Large intestine (tissue), 3 donors: ENCODE measurements at regions not wholly inside any gene's neighbourhood (a gene's known extent, or its start where the extent isn't known, plus 50 kb on each side); places are given as distances from the start of the nearest gene placed in this dataset.
"Not testable (repeated sequence)": the region's sequence is repeated elsewhere in the genome, so short reads cannot be mapped to it uniquely, and the experiment has no call there.

Source experiments
- DNase-seq, 2 donors: peaks; one replicate each; pipeline versions ENCODE4 v3.0.0 to v3.0.0-alpha.2; 2013
- H3K27ac ChIP-seq: one replicate; pipeline ENCODE4 v1.5.1; 2013; ENCODE audit warnings: low read length
- H3K27me3 ChIP-seq: 2 replicates; pipeline ENCODE4 v1.6.1; 2013; ENCODE audit warnings: low read length; ENCODE audit not compliant: control insufficient read depth, insufficient read depth
- H3K36me3 ChIP-seq: 2 replicates; pipeline ENCODE4 v1.6.1; 2013; ENCODE audit warnings: low read length; ENCODE audit not compliant: control insufficient read depth, insufficient read depth
- H3K4me1 ChIP-seq: one replicate; pipeline ENCODE4 v1.6.1; 2013; ENCODE audit warnings: low read length; ENCODE audit not compliant: control insufficient read depth, insufficient read depth
- H3K4me3 ChIP-seq: one replicate; pipeline ENCODE4 v1.5.1; 2013; ENCODE audit warnings: low read length
- H3K9me3 ChIP-seq: one replicate; pipeline ENCODE4 v1.6.1; 2013; ENCODE audit warnings: mild to moderate bottlenecking, low read depth, low read length, moderate library complexity; ENCODE audit not compliant: control insufficient read depth
- WGBS: methylation state at CpG from one replicate; pipeline ENCODE4 v1.1.5; 2013; ENCODE audit warnings: low lambda C conversion rate; ENCODE audit not compliant: insufficient coverage; 5-methylcytosine and 5-hydroxymethylcytosine counted together

DNA sequence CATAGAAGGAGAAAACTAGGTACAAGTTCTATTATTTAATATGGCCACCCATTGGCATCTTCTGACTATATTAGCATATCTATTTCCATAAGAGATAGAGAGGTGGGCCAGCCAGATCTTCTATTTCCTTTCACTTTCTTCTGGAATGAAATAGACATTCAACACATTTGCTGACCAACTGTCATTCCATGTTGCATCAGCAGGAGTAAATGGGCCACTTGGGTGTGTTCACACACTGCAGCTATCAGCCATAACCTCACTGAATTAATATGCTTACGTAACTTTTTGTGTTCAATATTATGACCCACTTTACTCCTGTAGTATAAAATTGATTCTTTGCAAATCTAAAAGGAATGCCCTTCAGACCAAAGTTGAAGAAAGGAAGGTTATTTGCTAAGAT lies 106.2 kb upstream of the LGR5 start:
- no peaks in the 10 kb centered on the region for H3K4me1 ChIP-seq
- H3K4me3 ChIP-seq = no peak overlapping the region
- no peaks in the 10 kb centered on the region for H3K9me3 ChIP-seq
- H3K27ac ChIP-seq = no peak overlapping the region
- no peaks in the 10 kb centered on the region for H3K36me3 ChIP-seq
- no peaks in the 10 kb centered on the region for H3K27me3 ChIP-seq
- no CpG with 5 or more reads among the region's 1 CpG for WGBS
- DNase-seq = no peak

DNA sequence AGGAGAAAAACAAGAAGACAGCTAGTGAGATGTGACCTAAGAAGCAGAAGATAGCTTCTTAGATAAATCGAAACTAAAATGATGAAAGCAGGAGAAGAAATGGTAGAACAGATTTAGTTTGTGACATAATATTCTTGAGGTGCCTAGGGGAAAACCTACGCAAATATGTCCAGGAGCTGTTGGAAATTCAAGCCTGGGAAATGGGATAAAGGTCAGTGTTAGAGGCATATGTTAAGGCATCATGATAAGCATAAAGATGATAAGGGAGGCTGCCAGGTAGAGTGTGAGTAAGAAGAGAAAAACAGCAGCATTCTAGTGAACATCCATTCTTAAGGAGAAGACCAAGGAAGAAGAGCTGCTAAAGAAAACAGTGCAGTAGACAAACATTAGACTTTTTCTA lies 109.6 kb upstream of the LGR5 start:
- H3K4me1 ChIP-seq = no peaks in the 10 kb centered on the region
- no peak overlapping the region for H3K4me3 ChIP-seq
- no peaks in the 10 kb centered on the region for H3K36me3 ChIP-seq
- DNase-seq = peak; percentile 29 to 62
- no peaks in the 10 kb centered on the region for H3K9me3 ChIP-seq
- H3K27me3 ChIP-seq = no peaks in the 10 kb centered on the region
- peak overlapping the region; percentile 34 for H3K27ac ChIP-seq
- 44% methylated on average over 2 of the region's 2 CpGs for WGBS

- Histone ChIP-seq H3K4me3 (no peak overlapping the region), H3K4me1 (no peaks in the 10 kb centered on the region), H3K9me3 (peaks cover 12% of the 10 kb centered on the region), H3K27ac (no peak overlapping the region), H3K27me3 (no peaks in the 10 kb centered on the region), H3K36me3 (no peaks in the 10 kb centered on the region)
- DNase-seq = no peak
Observed at GRCh38 chr12:71321531-71321930, 118.1 kb upstream of the LGR5 start.

DNA sequence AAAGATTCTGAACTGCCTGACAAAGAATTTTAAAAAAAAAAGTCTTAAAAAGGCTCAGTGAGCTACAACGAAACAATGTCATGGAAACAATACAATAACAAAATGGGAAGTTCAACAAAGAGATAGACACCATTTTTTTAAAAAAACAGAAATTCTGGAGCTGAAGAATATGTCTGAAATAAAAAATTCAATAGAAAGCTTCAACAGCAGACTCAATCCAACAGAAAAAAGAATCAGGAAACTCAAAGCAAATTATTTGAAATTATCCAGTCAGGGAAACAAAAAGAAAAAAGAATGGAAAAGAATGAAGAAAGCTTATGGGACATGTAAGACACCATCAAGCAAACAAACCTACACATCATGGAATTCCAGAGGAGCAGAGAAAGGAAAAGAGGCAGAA lies 118.5 kb upstream of the LGR5 start:
- Histone ChIP-seq H3K9me3 (peaks cover 12% of the 10 kb centered on the region), H3K27ac (no peak overlapping the region), H3K4me3 (no peak overlapping the region), H3K4me1 (no peaks in the 10 kb centered on the region), H3K27me3 (no peaks in the 10 kb centered on the region), H3K36me3 (no peaks in the 10 kb centered on the region)
- 100% methylated on average over 1 of the region's 1 CpG for WGBS
- no peak for DNase-seq

GRCh38 chr12:71315328-71315985 lies 124.1 kb upstream of the LGR5 start:
- peaks cover 2% of the 10 kb centered on the region for H3K9me3 ChIP-seq
- DNase-seq = no peak
- WGBS = 80% methylated on average over 2 of the region's 9 CpGs

GRCh38 chr12:71312768-71313403 lies 126.7 kb upstream of the LGR5 start:
- WGBS = 20% methylated on average over 1 of the region's 3 CpGs
- H3K4me3 ChIP-seq = no peak overlapping the region
- peak; percentile 7 to 34 for DNase-seq
- H3K36me3 ChIP-seq = no peaks in the 10 kb centered on the region
- H3K27me3 ChIP-seq = no peaks in the 10 kb centered on the region
- H3K27ac ChIP-seq = no peak overlapping the region
- H3K4me1 ChIP-seq = no peaks in the 10 kb centered on the region
- H3K9me3 ChIP-seq = no peaks in the 10 kb centered on the region

More at GRCh38 chr12:71315328-71315985, 124.1 kb upstream of the LGR5 start:
- Histone ChIP-seq H3K4me1 (no peaks in the 10 kb centered on the region), H3K27ac (no peak overlapping the region), H3K36me3 (no peaks in the 10 kb centered on the region), H3K27me3 (no peaks in the 10 kb centered on the region), H3K4me3 (no peak overlapping the region)

- not testable (repeated sequence) for H3K27ac ChIP-seq, DNase-seq, H3K4me1 ChIP-seq, H3K9me3 ChIP-seq, H3K27me3 ChIP-seq, H3K36me3 ChIP-seq, H3K4me3 ChIP-seq
- WGBS = no CpG with 5 or more reads among the region's 4 CpGs
Observed at GRCh38 chr12:71311611-71312010, 128.0 kb upstream of the LGR5 start.

- Histone ChIP-seq H3K4me3 (no peak overlapping the region), H3K9me3 (no peaks in the 10 kb centered on the region), H3K36me3 (no peaks in the 10 kb centered on the region), H3K27me3 (no peaks in the 10 kb centered on the region), H3K27ac (no peak overlapping the region), H3K4me1 (no peaks in the 10 kb centered on the region)
- no peak for DNase-seq
- 50% methylated on average over 1 of the region's 1 CpG for WGBS
Observed at GRCh38 chr12:71306808-71307207, 132.8 kb upstream of the LGR5 start.

DNA sequence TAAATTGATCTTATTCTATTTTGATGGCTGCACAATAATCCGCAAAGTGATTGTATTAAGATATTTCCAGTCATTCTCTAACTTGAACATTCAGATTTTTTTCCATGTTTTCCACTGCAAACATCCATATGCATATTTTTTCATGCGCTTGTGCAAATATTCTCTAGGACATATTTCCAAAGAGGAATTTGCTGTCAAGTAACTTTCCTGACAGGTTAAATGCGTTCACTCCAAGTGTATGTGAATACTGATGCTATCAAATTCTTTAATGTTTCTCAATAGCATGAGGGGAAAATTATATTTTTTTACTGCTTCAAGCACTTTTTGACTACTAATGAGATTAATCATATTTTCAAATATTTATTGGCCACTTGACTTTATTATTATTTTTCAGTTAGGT lies 135.3 kb upstream of the LGR5 start:
- Histone ChIP-seq H3K9me3 (no peaks in the 10 kb centered on the region), H3K4me1 (no peaks in the 10 kb centered on the region), H3K27me3 (no peaks in the 10 kb centered on the region), H3K36me3 (no peaks in the 10 kb centered on the region), H3K4me3 (no peak overlapping the region), H3K27ac (no peak overlapping the region)
- WGBS = 93% methylated on average over 2 of the region's 3 CpGs
- no peak for DNase-seq

DNA sequence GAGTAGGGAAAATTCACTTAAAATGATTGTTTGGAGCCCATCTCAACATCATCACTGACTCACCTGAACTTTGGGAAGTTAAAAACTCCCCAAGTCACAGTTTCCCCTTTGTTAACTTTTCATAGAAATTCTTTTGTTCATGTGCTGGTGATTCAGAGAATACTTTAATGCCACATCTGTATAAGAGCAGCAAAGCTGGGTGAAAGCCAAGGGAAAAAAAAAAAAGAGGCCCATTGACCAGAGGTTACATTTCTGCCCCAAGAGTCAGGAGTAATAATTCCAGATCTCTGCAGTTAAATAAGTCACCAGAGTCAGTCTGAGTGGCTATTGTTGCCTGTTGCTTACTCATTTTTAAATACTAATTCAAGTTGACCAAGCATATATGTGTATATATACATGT lies 136.4 kb upstream of the LGR5 start:
- no peaks in the 10 kb centered on the region for H3K27me3 ChIP-seq
- no peaks in the 10 kb centered on the region for H3K9me3 ChIP-seq
- H3K4me3 ChIP-seq = no peak overlapping the region
- no peak overlapping the region for H3K27ac ChIP-seq
- DNase-seq = peak; percentile 28 to 41
- no peaks in the 10 kb centered on the region for H3K4me1 ChIP-seq
- no peaks in the 10 kb centered on the region for H3K36me3 ChIP-seq
